ENCODE measurements at regions not wholly inside any gene's neighbourhood (a gene's known extent, or its start where the extent isn't known, plus 50 kb on each side); places are given as distances from the start of the nearest gene placed in this dataset.

DNA sequence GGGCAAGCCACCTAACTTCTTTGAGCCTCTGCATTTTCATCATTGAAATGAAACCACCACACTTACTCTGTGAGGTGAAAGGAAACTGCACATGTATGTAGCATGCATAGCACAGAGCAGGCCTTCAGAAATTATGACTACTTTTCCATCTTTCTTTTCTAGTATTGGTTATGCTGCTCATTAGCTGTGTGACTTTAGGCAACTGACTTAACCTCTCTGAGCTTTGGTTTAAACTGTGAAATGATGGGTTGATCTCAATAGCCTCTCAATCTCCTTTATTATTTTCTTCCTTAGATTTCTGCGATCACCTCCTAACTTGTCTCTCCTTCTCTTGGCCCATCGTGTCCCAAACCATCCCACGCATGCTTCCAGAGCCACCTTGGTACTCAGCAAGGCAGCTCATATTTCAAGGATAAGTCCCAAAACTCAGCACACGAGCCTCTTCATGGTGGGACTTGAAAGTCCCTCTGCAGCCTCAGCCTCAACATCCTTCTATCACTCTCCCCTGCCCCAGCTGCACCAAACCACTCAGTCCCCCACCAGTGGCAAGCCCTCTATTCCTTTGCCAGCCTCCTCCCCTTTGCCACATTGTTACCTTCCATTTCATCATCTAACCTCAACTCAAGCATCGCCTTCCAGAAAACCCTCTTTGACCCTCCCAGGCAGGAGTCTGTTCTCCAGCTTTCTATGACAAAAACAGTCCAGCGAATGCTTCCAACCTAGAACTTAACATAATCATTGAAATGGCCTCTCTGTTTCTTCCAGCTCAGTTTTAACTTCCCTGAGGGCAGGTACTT is 60.3 kb upstream of the DNAH5 start:
- DNase-seq (ENCODE audit: low spot score in 2 of 2) = no peak
- no peak overlapping the region for H3K27ac ChIP-seq
- intact Hi-C loops (cut with DNase I; ENCODE audit: low total_unique reads) = no loop called here
- no peaks in the 10 kb centered on the region for H3K9me3 ChIP-seq
- H3K4me3 ChIP-seq = no peak overlapping the region
- H3K4me1 ChIP-seq = no peaks in the 10 kb centered on the region
- H3K36me3 ChIP-seq = no peaks in the 10 kb centered on the region
- no peak for TF ChIP-seq CTCF (IDR thresholded peaks at IDR 0.05)
- no peak for TF ChIP-seq POLR2AphosphoS5 (IDR thresholded peaks at IDR 0.05)
- no peak for TF ChIP-seq POLR2A (IDR thresholded peaks at IDR 0.05)
- H3K27me3 ChIP-seq = no peaks in the 10 kb centered on the region

- no peak for DNase-seq (ENCODE audit: low spot score in 2 of 2)
- TF ChIP-seq POLR2A (IDR thresholded peaks at IDR 0.05) (no peak), CTCF (IDR thresholded peaks at IDR 0.05) (no peak), POLR2AphosphoS5 (IDR thresholded peaks at IDR 0.05) (no peak)
- Histone ChIP-seq H3K36me3 (no peaks in the 10 kb centered on the region), H3K4me1 (no peaks in the 10 kb centered on the region), H3K27me3 (no peaks in the 10 kb centered on the region), H3K4me3 (no peak overlapping the region), H3K9me3 (no peaks in the 10 kb centered on the region), H3K27ac (no peak overlapping the region)
- intact Hi-C loops (cut with DNase I; ENCODE audit: low total_unique reads) = no loop called here
These were observed 59.4 kb upstream of the DNAH5 start for GRCh38 chr5:14003936-14004335.

- no peaks in the 10 kb centered on the region for H3K36me3 ChIP-seq
- H3K27me3 ChIP-seq = no peaks in the 10 kb centered on the region
- TF ChIP-seq POLR2A (IDR thresholded peaks at IDR 0.05) (no peak), CTCF (IDR thresholded peaks at IDR 0.05) (no peak)
- intact Hi-C loops (cut with DNase I; ENCODE audit: low total_unique reads) = no loop called here
- H3K4me1 ChIP-seq = no peaks in the 10 kb centered on the region
- no peak for DNase-seq (ENCODE audit: low spot score in 2 of 2)
- H3K9me3 ChIP-seq = no peaks in the 10 kb centered on the region
- H3K27ac ChIP-seq = no peak overlapping the region
- no peak overlapping the region for H3K4me3 ChIP-seq
These were observed 59.0 kb upstream of the DNAH5 start for GRCh38 chr5:14003513-14003912.

- DNase-seq (ENCODE audit: low spot score in 2 of 2) = no peak
- H3K36me3 ChIP-seq = no peaks in the 10 kb centered on the region
- no peak for TF ChIP-seq POLR2A (IDR thresholded peaks at IDR 0.05)
- TF ChIP-seq POLR2AphosphoS5 (IDR thresholded peaks at IDR 0.05) = no peak
- no peak for TF ChIP-seq CTCF (IDR thresholded peaks at IDR 0.05)
- intact Hi-C loops (cut with DNase I; ENCODE audit: low total_unique reads) = no loop called here
- no peaks in the 10 kb centered on the region for H3K4me1 ChIP-seq
- H3K27ac ChIP-seq = no peak overlapping the region
- no peak overlapping the region for H3K4me3 ChIP-seq
- H3K9me3 ChIP-seq = peaks cover 0 to 9% of the 10 kb centered on the region in 2 donors
- H3K27me3 ChIP-seq = no peaks in the 10 kb centered on the region
These were observed 53.8 kb upstream of the DNAH5 start for GRCh38 chr5:13998254-13998653.

GRCh38 chr5:13997514-13997913 is 53.0 kb upstream of the DNAH5 start:
- H3K9me3 ChIP-seq = peaks cover 0 to 9% of the 10 kb centered on the region in 2 donors
- TF ChIP-seq CTCF (IDR thresholded peaks at IDR 0.05) (no peak), POLR2A (IDR thresholded peaks at IDR 0.05) (no peak), POLR2AphosphoS5 (IDR thresholded peaks at IDR 0.05) (no peak)
- intact Hi-C loops (cut with DNase I; ENCODE audit: low total_unique reads) = no loop called here

More at GRCh38 chr5:13997514-13997913, 53.0 kb upstream of the DNAH5 start:
- Histone ChIP-seq H3K27me3 (no peaks in the 10 kb centered on the region), H3K4me1 (no peaks in the 10 kb centered on the region), H3K27ac (no peak overlapping the region), H3K36me3 (no peaks in the 10 kb centered on the region), H3K4me3 (no peak overlapping the region)
- no peak for DNase-seq (ENCODE audit: low spot score in 2 of 2)

All from breast epithelium (tissue), 4 donors.